Hepatocyte (in vitro differentiated cells): ENCODE measurements at regions not wholly inside any gene's neighbourhood (a gene's known extent, or its start where the extent isn't known, plus 50 kb on each side); places are given as distances from the start of the nearest gene placed in this dataset.

Experiments used
- CTCF ChIP-seq: fragments of 200-600 bp; sonication (generic); IDR thresholded peaks from 2 replicates; pipeline ENCODE4 v1.5.1; 2016; ENCODE audit warnings: antibody characterized with exemption, mild to moderate bottlenecking; ENCODE audit not compliant: poor library complexity
- EZH2 ChIP-seq: fragments of 200-600 bp; sonication (generic); IDR thresholded peaks from 2 replicates; pipeline ENCODE4 v1.6.1; 2016; ENCODE audit warnings: antibody characterized with exemption, mild to moderate bottlenecking, borderline replicate concordance

- no peak for TF ChIP-seq CTCF
- TF ChIP-seq EZH2: no peak
Observed at GRCh38 chr14:29235991-29236390, 469.4 kb downstream of the FOXG1 start.
